ENCODE measurements at regions not wholly inside any gene's neighbourhood (a gene's known extent, or its start where the extent isn't known, plus 50 kb on each side); places are given as distances from the start of the nearest gene placed in this dataset.

DNA sequence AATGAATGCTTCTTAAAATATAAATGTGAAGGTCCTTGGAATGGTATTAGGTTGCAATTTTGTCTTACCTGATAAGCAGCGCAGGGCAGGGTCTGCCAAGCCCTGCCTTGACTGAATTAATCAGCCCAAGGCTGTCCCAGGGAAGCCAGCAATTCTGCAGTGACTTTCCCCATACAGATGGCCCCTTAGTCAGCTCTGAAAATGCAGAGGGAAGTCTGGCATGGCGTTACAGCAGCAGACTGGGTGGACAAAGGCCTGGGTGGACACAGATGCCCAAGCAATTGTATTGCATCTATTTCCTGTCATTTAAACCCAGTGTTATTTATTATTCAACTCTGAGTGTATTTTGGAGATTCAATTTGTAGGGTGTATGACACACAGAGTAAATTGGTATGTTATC, 56.6 kb upstream of the NOL4 start:
- BruUV-seq (replicated peaks) = no TSS peak
- no peak for TF ChIP-seq HNRNPLL (IDR thresholded peaks at IDR 0.05; ENCODE audit: low read depth, low read length, poor library complexity, severe bottlenecking)
- TF ChIP-seq ZNF577 (CRISPR knock-in tag; IDR thresholded peaks at IDR 0.05; ENCODE audit: borderline replicate concordance, low read depth) = no peak
- TF ChIP-seq NFE2L2 (IDR thresholded peaks at IDR 0.05; ENCODE audit: low read length) = no peak
- TF ChIP-seq ZNF17 (CRISPR knock-in tag; IDR thresholded peaks at IDR 0.05) = no peak
- TF ChIP-seq ZSCAN21 (CRISPR knock-in tag; IDR thresholded peaks at IDR 0.05; ENCODE audit: borderline replicate concordance) = no peak
- TF ChIP-seq, protein P1, sequence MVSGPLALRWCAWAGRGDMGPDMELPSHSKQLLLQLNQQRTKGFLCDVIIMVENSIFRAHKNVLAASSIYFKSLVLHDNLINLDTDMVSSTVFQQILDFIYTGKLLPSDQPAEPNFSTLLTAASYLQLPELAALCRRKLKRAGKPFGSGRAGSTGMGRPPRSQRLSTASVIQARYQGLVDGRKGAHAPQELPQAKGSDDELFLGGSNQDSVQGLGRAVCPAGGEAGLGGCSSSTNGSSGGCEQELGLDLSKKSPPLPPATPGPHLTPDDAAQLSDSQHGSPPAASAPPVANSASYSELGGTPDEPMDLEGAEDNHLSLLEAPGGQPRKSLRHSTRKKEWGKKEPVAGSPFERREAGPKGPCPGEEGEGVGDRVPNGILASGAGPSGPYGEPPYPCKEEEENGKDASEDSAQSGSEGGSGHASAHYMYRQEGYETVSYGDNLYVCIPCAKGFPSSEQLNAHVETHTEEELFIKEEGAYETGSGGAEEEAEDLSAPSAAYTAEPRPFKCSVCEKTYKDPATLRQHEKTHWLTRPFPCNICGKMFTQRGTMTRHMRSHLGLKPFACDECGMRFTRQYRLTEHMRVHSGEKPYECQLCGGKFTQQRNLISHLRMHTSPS (CRISPR knock-in tag; IDR thresholded peaks at IDR 0.05; ENCODE audit: low read depth) = no peak
- no peak for TF ChIP-seq ELF4 (CRISPR knock-in tag; IDR thresholded peaks at IDR 0.05; ENCODE audit: borderline replicate concordance)
- TF ChIP-seq ZBTB3 (CRISPR knock-in tag; IDR thresholded peaks at IDR 0.05; ENCODE audit: borderline replicate concordance, low read depth) = no peak
- TF ChIP-seq, protein P2, sequence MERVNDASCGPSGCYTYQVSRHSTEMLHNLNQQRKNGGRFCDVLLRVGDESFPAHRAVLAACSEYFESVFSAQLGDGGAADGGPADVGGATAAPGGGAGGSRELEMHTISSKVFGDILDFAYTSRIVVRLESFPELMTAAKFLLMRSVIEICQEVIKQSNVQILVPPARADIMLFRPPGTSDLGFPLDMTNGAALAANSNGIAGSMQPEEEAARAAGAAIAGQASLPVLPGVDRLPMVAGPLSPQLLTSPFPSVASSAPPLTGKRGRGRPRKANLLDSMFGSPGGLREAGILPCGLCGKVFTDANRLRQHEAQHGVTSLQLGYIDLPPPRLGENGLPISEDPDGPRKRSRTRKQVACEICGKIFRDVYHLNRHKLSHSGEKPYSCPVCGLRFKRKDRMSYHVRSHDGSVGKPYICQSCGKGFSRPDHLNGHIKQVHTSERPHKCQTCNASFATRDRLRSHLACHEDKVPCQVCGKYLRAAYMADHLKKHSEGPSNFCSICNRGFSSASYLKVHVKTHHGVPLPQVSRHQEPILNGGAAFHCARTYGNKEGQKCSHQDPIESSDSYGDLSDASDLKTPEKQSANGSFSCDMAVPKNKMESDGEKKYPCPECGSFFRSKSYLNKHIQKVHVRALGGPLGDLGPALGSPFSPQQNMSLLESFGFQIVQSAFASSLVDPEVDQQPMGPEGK (CRISPR knock-in tag; IDR thresholded peaks at IDR 0.05) = no peak
- TF ChIP-seq TCF12 (IDR thresholded peaks at IDR 0.05) = no peak
- no peak for TF ChIP-seq TCF12 (CRISPR knock-in tag; IDR thresholded peaks at IDR 0.05)
- no peak for TF ChIP-seq MEIS2 (CRISPR knock-in tag; IDR thresholded peaks at IDR 0.05)
- no peak for TF ChIP-seq DMAP1 (CRISPR knock-in tag; IDR thresholded peaks at IDR 0.05)
- no peak for TF ChIP-seq ZNF282 (IDR thresholded peaks at IDR 0.05; ENCODE audit: partially characterized antibody)
- TF ChIP-seq ZUFSP (CRISPR knock-in tag; IDR thresholded peaks at IDR 0.05; ENCODE audit: borderline replicate concordance) = no peak
- no peak for TF ChIP-seq ZNF136 (CRISPR knock-in tag; IDR thresholded peaks at IDR 0.05; ENCODE audit: low read depth)
- no peak for TF ChIP-seq MAF1 (CRISPR knock-in tag; IDR thresholded peaks at IDR 0.05; ENCODE audit: borderline replicate concordance)
- TF ChIP-seq ZNF468 (CRISPR knock-in tag; IDR thresholded peaks at IDR 0.05) = no peak
- no peaks in the 10 kb centered on the region for H4K20me1 ChIP-seq (ENCODE audit: insufficient read depth, low read length)
- H3K4me3 ChIP-seq (replicated peaks in 1 of 3; ENCODE audit: insufficient read depth in 1 of 3, low read depth in 2 of 3, low read length in 3 of 3) = no peak overlapping the region
- no peaks in the 10 kb centered on the region for H3K27me3 ChIP-seq (ENCODE audit: control insufficient read depth in 1 of 2, insufficient read depth in 2 of 2, low read length in 2 of 2)
- ATAC-seq (no peak), DNase-seq (ENCODE audit: low spot score) (no peak), FAIRE-seq (no peak)
- no peak overlapping the region for H3K4me2 ChIP-seq (ENCODE audit: low read depth, low read length)
- no peaks in the 10 kb centered on the region for H3K4me1 ChIP-seq (ENCODE audit: insufficient read depth, low read length)
- intact Hi-C loops (cut with micrococcal nuclease; ENCODE audit: unreplicated experiment) = no loop called here
- H3K9me3 ChIP-seq (ENCODE audit: low read length) = no peaks in the 10 kb centered on the region
- H2AFZ ChIP-seq (ENCODE audit: low read length) = no peak overlapping the region
- no peaks in the 10 kb centered on the region for H3K36me3 ChIP-seq (replicated peaks in 1 of 2; ENCODE audit: control insufficient read depth in 1 of 2, insufficient read depth in 2 of 2, low read length in 2 of 2)
- 0% methylated on average over 2 of the region's 2 CpGs for WGBS (ENCODE audit: low lambda C conversion rate)
- H3K79me2 ChIP-seq (ENCODE audit: insufficient read depth, low read length) = no peaks in the 10 kb centered on the region
- in situ Hi-C loops (cut with HindIII; ENCODE audit: extremely low pct_ligation_motif_present, low pct_unique_long_range_greater_than_20kb) = no loop called here
- H3K9ac ChIP-seq (ENCODE audit: insufficient read depth, low read depth, low read length) = no peak overlapping the region
- H3K27ac ChIP-seq (ENCODE audit: extremely low read length, insufficient read depth, low read length) = no peak overlapping the region
- ChIA-PET CTCF (ENCODE audit: low intra/inter-chr PET ratio, low total read pairs) (no interaction called here), POLR2A (no interaction called here)
